IMR-90 (cell line): ENCODE measurements at regions not wholly inside any gene's neighbourhood (a gene's known extent, or its start where the extent isn't known, plus 50 kb on each side); places are given as distances from the start of the nearest gene placed in this dataset.

ENCODE experiments used
- ATAC-seq: fragments of 200-7000 bp; cut with Tn5 transposase; 2 replicates; pipeline ENCODE4 v1.9.1; 2020; ENCODE audit warnings: low read depth, mild to moderate bottlenecking, moderate library complexity
- BruUV-seq: library from RNA; stranded (reverse); fragments of 400-500 nt; replicated peaks from 2 replicates; lab custom pipeline; 2021; lab: Mats Ljungman, UMichigan
- CTCF ChIA-PET: fragments of 300-600 bp; formaldehyde crosslinking; extraction: SDS; loops from one replicate; lab custom pipeline; 2021; ENCODE audit warnings: antibody characterized with exemption; lab: Yijun Ruan, JAX
- POLR2A ChIA-PET: fragments of 300-600 bp; sonication (Branson Sonifier 250); formaldehyde crosslinking; loops from one replicate; lab custom pipeline; 2022; ENCODE audit warnings: antibody characterized with exemption; ENCODE audit not compliant: unreplicated experiment; lab: Charles Lee
- DNase-seq: peaks from one replicate; pipeline ENCODE4 v3.0.0; 2013
- H2AFZ ChIP-seq: replicated peaks from 2 replicates; pipeline ENCODE3; 2013; ENCODE audit warnings: low read length, mild to moderate bottlenecking; ENCODE audit not compliant: poor library complexity
- H2AK5ac ChIP-seq: 2 replicates; pipeline ENCODE4 v1.6.1; 2013; ENCODE audit warnings: low read depth, low read length, inconsistent platforms
- H2AK9ac ChIP-seq: replicated peaks from 2 replicates; pipeline ENCODE3; 2013; ENCODE audit warnings: mild to moderate bottlenecking, low read depth, low read length, moderate library complexity; ENCODE audit not compliant: poor library complexity
- H2BK120ac ChIP-seq: 2 replicates; pipeline ENCODE4 v1.6.1; 2013; ENCODE audit warnings: low read depth, low read length, inconsistent platforms
- H2BK15ac ChIP-seq: 3 replicates; pipeline ENCODE4 v1.6.1; 2013; ENCODE audit warnings: low read depth, low read length, inconsistent platforms
- H2BK20ac ChIP-seq: 2 replicates; pipeline ENCODE4 v1.6.1; 2013; ENCODE audit warnings: low read depth, mild to moderate bottlenecking, inconsistent platforms, low read length, moderate library complexity
- H2BK5ac ChIP-seq: 2 replicates; pipeline ENCODE4 v1.6.1; 2013; ENCODE audit warnings: mild to moderate bottlenecking, low read depth, low read length, inconsistent platforms; ENCODE audit not compliant: poor library complexity, severe bottlenecking
- H3K14ac ChIP-seq: replicated peaks from 2 replicates; pipeline ENCODE4 v1.6.1; 2013; ENCODE audit warnings: low read depth, low read length, inconsistent platforms
- H3K18ac ChIP-seq: 2 replicates; pipeline ENCODE4 v1.6.1; 2013; ENCODE audit warnings: low read depth, low read length, control low read depth
- H3K23ac ChIP-seq: 2 replicates; pipeline ENCODE4 v1.6.1; 2013; ENCODE audit warnings: low read depth, low read length, inconsistent platforms
- H3K27ac ChIP-seq: 2 replicates; pipeline ENCODE4 v1.5.1; 2013; ENCODE audit warnings: mild to moderate bottlenecking, control low read depth, low read length; ENCODE audit not compliant: insufficient read depth
- H3K27me3 ChIP-seq: 2 replicates; pipeline ENCODE4 v1.6.1; 2013; ENCODE audit warnings: low read length; ENCODE audit not compliant: control insufficient read depth, insufficient read depth
- H3K36me3 ChIP-seq: 2 replicates; pipeline ENCODE4 v1.6.1; 2013; ENCODE audit warnings: low read length, mixed read lengths; ENCODE audit not compliant: control insufficient read depth, insufficient read depth
- H3K4ac ChIP-seq: 2 replicates; pipeline ENCODE4 v1.6.1; 2013; ENCODE audit warnings: low read depth, low read length, inconsistent platforms
- H3K4me1 ChIP-seq: 2 replicates; pipeline ENCODE4 v1.6.1; 2013; ENCODE audit warnings: low read length, mixed read lengths; ENCODE audit not compliant: control insufficient read depth, insufficient read depth
- H3K4me2 ChIP-seq: 2 replicates; pipeline ENCODE4 v1.6.1; 2013; ENCODE audit warnings: low read depth, mild to moderate bottlenecking, control low read depth, low read length, moderate library complexity
- H3K4me3 ChIP-seq: 2 replicates; pipeline ENCODE4 v1.5.1; 2013; ENCODE audit warnings: low read depth, mild to moderate bottlenecking, control low read depth, low read length, moderate library complexity; ENCODE audit not compliant: insufficient read depth
- H3K56ac ChIP-seq: 2 replicates; pipeline ENCODE4 v1.6.1; 2013; ENCODE audit warnings: low read length, inconsistent platforms; ENCODE audit not compliant: insufficient read depth; ENCODE audit errors: extremely low read depth
- H3K79me1 ChIP-seq, 2 experiments: 2 replicates each; pipeline ENCODE4 v1.6.1; 2013; ENCODE audit warnings: low read length in 2 of 2, inconsistent platforms in 1 of 2, low read depth in 1 of 2
- H3K9ac ChIP-seq: 2 replicates; pipeline ENCODE4 v1.6.1; 2013; ENCODE audit warnings: low read depth, low read length, control low read depth
- H3K9me1 ChIP-seq: 2 replicates; pipeline ENCODE4 v1.6.1; 2013; ENCODE audit warnings: low read length, inconsistent platforms; ENCODE audit not compliant: insufficient read depth
- H3K9me3 ChIP-seq: 2 replicates; pipeline ENCODE4 v1.6.1; 2013; ENCODE audit warnings: low read length; ENCODE audit not compliant: control insufficient read depth, insufficient read depth
- H4K20me1 ChIP-seq: 2 replicates; pipeline ENCODE4 v1.6.1; 2013; ENCODE audit warnings: low read length, inconsistent platforms; ENCODE audit not compliant: insufficient read depth
- H4K5ac ChIP-seq: 2 replicates; pipeline ENCODE4 v1.6.1; 2013; ENCODE audit warnings: mild to moderate bottlenecking, low read depth, low read length, control low read depth
- H4K8ac ChIP-seq, 2 experiments: 2 replicates each; pipeline ENCODE4 v1.6.1; 2013; ENCODE audit warnings: low read depth in 2 of 2, low read length in 2 of 2, control low read depth in 1 of 2, inconsistent platforms in 1 of 2
- H4K91ac ChIP-seq: 2 replicates; pipeline ENCODE4 v1.6.1; 2013; ENCODE audit warnings: low read depth, low read length, inconsistent platforms; ENCODE audit not compliant: insufficient read depth
- BHLHE40 ChIP-seq: fragments of 150-350 bp; IDR thresholded peaks from 2 replicates; pipeline ENCODE4 v1.6.1; 2016; ENCODE audit warnings: mild to moderate bottlenecking, low read depth, low read length
- CEBPB ChIP-seq: IDR thresholded peaks from 2 replicates; pipeline ENCODE4 v1.6.1; 2012; ENCODE audit warnings: low read depth, low read length, improper control_type of control experiment
- MAFK ChIP-seq: IDR thresholded peaks from 2 replicates; pipeline ENCODE4 v1.6.1; 2012; ENCODE audit warnings: low read depth, low read length, improper control_type of control experiment
- NFE2L2 ChIP-seq: fragments of 150-350 bp; IDR thresholded peaks from 2 replicates; pipeline ENCODE4 v1.6.1; 2016; ENCODE audit warnings: low read depth, mild to moderate bottlenecking, low read length
- POLR2A ChIP-seq: IDR thresholded peaks from 2 replicates; pipeline ENCODE4 v1.6.1; 2012; ENCODE audit warnings: mild to moderate bottlenecking, low read depth, low read length
- RCOR1 ChIP-seq: IDR thresholded peaks from 2 replicates; pipeline ENCODE4 v1.6.1; 2012; ENCODE audit warnings: mild to moderate bottlenecking, low read length, improper control_type of control experiment; ENCODE audit not compliant: insufficient replicate concordance
- RFX5 ChIP-seq: IDR thresholded peaks from 2 replicates; pipeline ENCODE4 v1.8.0; 2012; ENCODE audit warnings: low read depth, mild to moderate bottlenecking, low read length, moderate library complexity
- SMC3 ChIP-seq: fragments of 150-350 bp; IDR thresholded peaks from 2 replicates; pipeline ENCODE4 v1.6.1; 2016; ENCODE audit warnings: low read depth, mild to moderate bottlenecking, antibody characterized with exemption, low read length, moderate library complexity
- dilution Hi-C: fragments of 300-500 bp; cut with HindIII; formaldehyde crosslinking; loops from one replicate; pipeline ENCODE4 v1.14.3; 2018; ENCODE audit warnings: low sequenced_read_pairs; ENCODE audit not compliant: unreplicated experiment
- in situ Hi-C: fragments of 300-500 bp; cut with MboI; formaldehyde crosslinking; loops from 3 replicates; pipeline ENCODE4 v1.14.3; 2019; ENCODE audit warnings: low sequenced_read_pairs, inconsistent platforms, mixed read lengths
- intact Hi-C: fragments of 100-400 bp; cut with micrococcal nuclease; formaldehyde crosslinking; loops from 2 replicates; pipeline ENCODE4 v1.10.0; 2022
- TF ChIP-seq, protein P1 (sequence below): fragments of 150-350 bp; IDR thresholded peaks from 2 replicates; pipeline ENCODE4 v1.6.1; 2016; ENCODE audit warnings: low read depth, mild to moderate bottlenecking, low read length, moderate library complexity, borderline replicate concordance
- TF ChIP-seq, protein P2 (sequence below): fragments of 150-350 bp; IDR thresholded peaks from 2 replicates; pipeline ENCODE4 v1.6.1; 2017; ENCODE audit warnings: mild to moderate bottlenecking, antibody characterized with exemption, low read length, low read depth

DNA sequence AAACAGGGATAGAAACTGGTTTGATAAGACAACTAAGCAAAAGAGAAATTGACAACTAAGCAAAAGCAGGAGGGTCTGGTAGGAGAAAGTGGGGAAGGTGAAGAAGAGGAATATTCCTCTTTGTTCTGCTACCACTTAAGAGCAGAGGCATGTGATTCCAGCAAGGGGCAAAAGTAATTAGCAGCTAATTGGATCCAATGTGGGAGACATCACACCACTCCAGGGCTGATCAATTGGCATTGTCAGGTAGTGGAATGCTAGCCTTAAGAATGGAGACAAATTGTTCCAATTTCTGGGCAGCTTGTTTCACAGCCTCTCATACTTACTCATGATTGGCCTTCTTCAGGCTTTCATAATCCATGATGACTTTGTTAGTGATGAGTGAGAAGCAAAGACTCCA lies 547.1 kb upstream of the GCFC2 start:
- ATAC-seq: no peak
- Histone ChIP-seq H2AK9ac (no peak overlapping the region), H3K56ac (no peak overlapping the region), H3K4me1 (no peaks in the 10 kb centered on the region), H3K36me3 (no peaks in the 10 kb centered on the region), H4K20me1 (no peaks in the 10 kb centered on the region), H2AK5ac (no peak overlapping the region), H4K8ac (no peak overlapping the region), H3K27ac (no peak overlapping the region), H4K91ac (no peak overlapping the region), H3K9ac (no peak overlapping the region), H3K23ac (no peak overlapping the region), H3K4ac (no peak overlapping the region), H3K4me2 (no peak overlapping the region), H2BK20ac (no peak overlapping the region), H2BK15ac (no peak overlapping the region), H2BK120ac (no peak overlapping the region), H3K79me1 (no peaks in the 10 kb centered on the region), H2BK5ac (no peak overlapping the region), H3K27me3 (no peaks in the 10 kb centered on the region), H4K5ac (no peak overlapping the region), H3K9me1 (no peaks in the 10 kb centered on the region), H2AFZ (no peak overlapping the region), H3K9me3 (no peaks in the 10 kb centered on the region), H3K18ac (no peak overlapping the region), H3K4me3 (no peak overlapping the region), H3K14ac (no peak overlapping the region)
- BruUV-seq: no TSS peak
- in situ Hi-C loops: no loop called here
- dilution Hi-C loops: no loop called here
- TF ChIP-seq SMC3 (no peak), MAFK (no peak), RFX5 (no peak), RCOR1 (no peak), CEBPB (no peak), NFE2L2 (no peak), POLR2A (no peak), BHLHE40 (no peak)
- TF ChIP-seq, protein P1, sequence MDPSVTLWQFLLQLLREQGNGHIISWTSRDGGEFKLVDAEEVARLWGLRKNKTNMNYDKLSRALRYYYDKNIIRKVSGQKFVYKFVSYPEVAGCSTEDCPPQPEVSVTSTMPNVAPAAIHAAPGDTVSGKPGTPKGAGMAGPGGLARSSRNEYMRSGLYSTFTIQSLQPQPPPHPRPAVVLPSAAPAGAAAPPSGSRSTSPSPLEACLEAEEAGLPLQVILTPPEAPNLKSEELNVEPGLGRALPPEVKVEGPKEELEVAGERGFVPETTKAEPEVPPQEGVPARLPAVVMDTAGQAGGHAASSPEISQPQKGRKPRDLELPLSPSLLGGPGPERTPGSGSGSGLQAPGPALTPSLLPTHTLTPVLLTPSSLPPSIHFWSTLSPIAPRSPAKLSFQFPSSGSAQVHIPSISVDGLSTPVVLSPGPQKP: no peak
- TF ChIP-seq, protein P2, sequence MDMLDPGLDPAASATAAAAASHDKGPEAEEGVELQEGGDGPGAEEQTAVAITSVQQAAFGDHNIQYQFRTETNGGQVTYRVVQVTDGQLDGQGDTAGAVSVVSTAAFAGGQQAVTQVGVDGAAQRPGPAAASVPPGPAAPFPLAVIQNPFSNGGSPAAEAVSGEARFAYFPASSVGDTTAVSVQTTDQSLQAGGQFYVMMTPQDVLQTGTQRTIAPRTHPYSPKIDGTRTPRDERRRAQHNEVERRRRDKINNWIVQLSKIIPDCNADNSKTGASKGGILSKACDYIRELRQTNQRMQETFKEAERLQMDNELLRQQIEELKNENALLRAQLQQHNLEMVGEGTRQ: no peak
- intact Hi-C loops: no loop called here
- no peak for DNase-seq
- ChIA-PET POLR2A (no interaction called here), CTCF (interaction anchor here (0.7 kb wide), 1 partner anchor 10 kb away, joined by 4 read pairs; no protein-coding TSS in a partner anchor)
